ENCODE measurements at regions not wholly inside any gene's neighbourhood (a gene's known extent, or its start where the extent isn't known, plus 50 kb on each side); places are given as distances from the start of the nearest gene placed in this dataset.
"Not testable (repeated sequence)": the region's sequence is repeated elsewhere in the genome, so short reads cannot be mapped to it uniquely, and the experiment has no call there.

GRCh38 chr10:32217216-32217615, 129.7 kb downstream of the EPC1 start:
- DNase-seq (ENCODE audit: low read depth): no peak

- not testable (repeated sequence) for DNase-seq (ENCODE audit: low read depth)
Observed at GRCh38 chr10:32213838-32214237, 133.1 kb downstream of the EPC1 start.

GRCh38 chr10:32211046-32211363, 136.0 kb downstream of the EPC1 start:
- no peak for DNase-seq (ENCODE audit: low read depth)

- DNase-seq (ENCODE audit: low read depth): peak; percentile 67
Observed at GRCh38 chr10:32210306-32211045, 136.5 kb downstream of the EPC1 start.

- not testable (repeated sequence) for DNase-seq (ENCODE audit: low read depth)
Observed at GRCh38 chr10:32208005-32208404, 139.0 kb downstream of the EPC1 start.

GRCh38 chr10:32207544-32207943, 139.4 kb downstream of the EPC1 start:
- DNase-seq (ENCODE audit: low read depth): peak; percentile 19

- no peak for DNase-seq (ENCODE audit: low read depth)
Observed at GRCh38 chr10:32205670-32206069, 141.3 kb downstream of the EPC1 start.

GRCh38 chr10:32204606-32205005, 142.4 kb downstream of the EPC1 start:
- DNase-seq (ENCODE audit: low read depth): no peak

GRCh38 chr10:32199714-32200394, 143.6 kb upstream of the KIF5B start:
- DNase-seq (ENCODE audit: low read depth): no peak

- DNase-seq (ENCODE audit: low read depth): no peak
Observed at GRCh38 chr10:32197423-32197822, 141.2 kb upstream of the KIF5B start.

GRCh38 chr10:32190890-32191491, 134.8 kb upstream of the KIF5B start:
- DNase-seq (ENCODE audit: low read depth): peak; percentile 45

GRCh38 chr10:32189400-32190084, 133.3 kb upstream of the KIF5B start:
- DNase-seq (ENCODE audit: low read depth): peak; percentile 59

GRCh38 chr10:32188601-32189000, 132.4 kb upstream of the KIF5B start:
- DNase-seq (ENCODE audit: low read depth): not testable (repeated sequence)

GRCh38 chr10:32187686-32188085, 131.5 kb upstream of the KIF5B start:
- DNase-seq (ENCODE audit: low read depth): no peak

- not testable (repeated sequence) for DNase-seq (ENCODE audit: low read depth)
Observed at GRCh38 chr10:32183652-32184051, 127.4 kb upstream of the KIF5B start.

GRCh38 chr10:32182476-32182875, 126.3 kb upstream of the KIF5B start:
- no peak for DNase-seq (ENCODE audit: low read depth)

GRCh38 chr10:32180390-32181280, 124.4 kb upstream of the KIF5B start:
- DNase-seq (ENCODE audit: low read depth): no peak

- DNase-seq (ENCODE audit: low read depth): no peak
Observed at GRCh38 chr10:32179836-32180235, 123.6 kb upstream of the KIF5B start.

- DNase-seq (ENCODE audit: low read depth): not testable (repeated sequence)
Observed at GRCh38 chr10:32177594-32177993, 121.4 kb upstream of the KIF5B start.

- no peak for DNase-seq (ENCODE audit: low read depth)
Observed at GRCh38 chr10:32175629-32176028, 119.4 kb upstream of the KIF5B start.

- DNase-seq (ENCODE audit: low read depth): no peak
Observed at GRCh38 chr10:32174349-32174893, 118.2 kb upstream of the KIF5B start.

Data from LHCN-M2 (cell line).